SK-N-SH (cell line): ENCODE measurements at regions not wholly inside any gene's neighbourhood (a gene's known extent, or its start where the extent isn't known, plus 50 kb on each side); places are given as distances from the start of the nearest gene placed in this dataset.

Source experiments
- CTCF ChIA-PET: fragments of 300-600, 350-600 bp; formaldehyde crosslinking; extraction: SDS; loops from one replicate; lab custom pipeline; 2021; lab: Yijun Ruan, JAX
- POLR2A ChIA-PET: fragments of 350-600 bp; sonication (Branson Sonifier 250); formaldehyde crosslinking; extraction: SDS; loops from one replicate; lab custom pipeline; 2020; ENCODE audit warnings: antibody characterized with exemption, inconsistent platforms; lab: Yijun Ruan, JAX
- DNase-seq: peaks from one replicate; pipeline ENCODE4 v3.0.0; 2012
- H2AFZ ChIP-seq: fragments of 200-600 bp; sonication (generic); 2 replicates; pipeline ENCODE4 v1.8.1; 2016; ENCODE audit warnings: antibody characterized with exemption, mild to moderate bottlenecking, low read depth
- H3F3A ChIP-seq: fragments of 200-600 bp; sonication (generic); replicated peaks from 2 replicates; pipeline ENCODE3; 2016; ENCODE audit warnings: antibody characterized with exemption, mild to moderate bottlenecking; ENCODE audit not compliant: insufficient read depth
- H3K27ac ChIP-seq, 2 experiments: fragments of 200-500 bp in 1 of 2; fragments of 200-600 bp in 1 of 2; sonication (Bioruptor generic) in 1 of 2; sonication (generic), shearing (Covaris generic) in 1 of 2; 2 replicates each; pipeline versions ENCODE4 v1.5.1 to v1.6.1; 2014 to 2016; ENCODE audit warnings: low read depth in 2 of 2, inconsistent platforms in 1 of 2, low read length in 1 of 2, mild to moderate bottlenecking in 1 of 2, mixed read lengths in 1 of 2
- H3K27me3 ChIP-seq: fragments of 200-600 bp; sonication (generic), shearing (Covaris generic); 2 replicates; pipeline ENCODE4 v1.6.1; 2016; ENCODE audit warnings: mixed run types; ENCODE audit not compliant: insufficient read depth
- H3K36me3 ChIP-seq, 2 experiments: fragments of 200-500 bp in 1 of 2; fragments of 200-600 bp in 1 of 2; sonication (Bioruptor generic) in 1 of 2; sonication (generic) in 1 of 2; replicated peaks in 1 of 2; 2 replicates each; pipeline versions ENCODE3 to v1.5.1; 2014 to 2016; ENCODE audit warnings: low read length in 1 of 2, mild to moderate bottlenecking in 1 of 2; ENCODE audit not compliant: insufficient read depth in 2 of 2, control insufficient read depth in 1 of 2
- H3K4me1 ChIP-seq, 2 experiments: fragments of 200-500 bp in 1 of 2; fragments of 200-600 bp in 1 of 2; sonication (Bioruptor generic) in 1 of 2; sonication (generic), shearing (Covaris generic) in 1 of 2; 2 replicates each; pipeline versions ENCODE4 v1.5.1 to v1.6.1; 2014 to 2016; ENCODE audit warnings: low read depth in 1 of 2, low read length in 1 of 2, mixed run types in 1 of 2; ENCODE audit not compliant: insufficient read depth in 2 of 2, control insufficient read depth in 1 of 2
- H3K4me2 ChIP-seq: fragments of 200-600 bp; sonication (generic), shearing (Covaris generic); 2 replicates; pipeline ENCODE4 v1.6.1; 2017; ENCODE audit warnings: mixed run types
- H3K4me3 ChIP-seq, 2 experiments: fragments of 200-500 bp in 1 of 2; fragments of 200-600 bp in 1 of 2; sonication (Bioruptor generic) in 1 of 2; sonication (generic), shearing (Covaris generic) in 1 of 2; 2 replicates each; pipeline versions ENCODE4 v1.5.1 to v1.8.1; 2014 to 2016; ENCODE audit warnings: low read depth in 2 of 2, inconsistent platforms in 1 of 2, low read length in 1 of 2, mild to moderate bottlenecking in 1 of 2, mixed read lengths in 1 of 2, moderate library complexity in 1 of 2
- H3K79me2 ChIP-seq: fragments of 200-600 bp; sonication (generic); 2 replicates; pipeline ENCODE4 v1.8.1; 2017; ENCODE audit warnings: mild to moderate bottlenecking; ENCODE audit not compliant: insufficient read depth
- H3K9ac ChIP-seq: fragments of 200-600 bp; sonication (generic); 2 replicates; pipeline ENCODE4 v1.6.1; 2017; ENCODE audit warnings: mixed run types
- H3K9me2 ChIP-seq: fragments of 200-600 bp; sonication (generic); 2 replicates; pipeline ENCODE4 v1.6.1; 2017; ENCODE audit warnings: mixed run types
- H3K9me3 ChIP-seq: fragments of 200-600 bp; sonication (generic); 2 replicates; pipeline ENCODE4 v1.6.1; 2017; ENCODE audit warnings: mixed run types, mild to moderate bottlenecking, moderate library complexity
- H4K20me1 ChIP-seq: fragments of 200-600 bp; sonication (generic); 2 replicates; pipeline ENCODE4 v1.6.1; 2017; ENCODE audit warnings: mild to moderate bottlenecking, mixed run types; ENCODE audit not compliant: insufficient read depth
- CHD2 ChIP-seq: fragments of 150-350 bp; IDR thresholded peaks from 2 replicates; pipeline ENCODE4 v1.6.1; 2018; ENCODE audit warnings: low read length; ENCODE audit not compliant: partially characterized antibody
- FOXJ3 ChIP-seq: sonication (generic); formaldehyde crosslinking; IDR thresholded peaks from 2 replicates; pipeline ENCODE4 v1.5.1; 2020; ENCODE audit warnings: mild to moderate bottlenecking, missing genetic modification reagents
- JUND ChIP-seq: IDR thresholded peaks from 2 replicates; pipeline ENCODE4 v1.4.0; 2012
- NRF1 ChIP-seq: IDR thresholded peaks from 2 replicates; pipeline ENCODE4 v1.6.1; 2012; ENCODE audit warnings: low read depth, mild to moderate bottlenecking, low read length
- POLR2AphosphoS5 ChIP-seq: IDR thresholded peaks from 2 replicates; pipeline ENCODE4 v1.6.1; 2012; ENCODE audit warnings: low read depth, low read length
- REST ChIP-seq: IDR thresholded peaks from 2 replicates; pipeline ENCODE4 v1.6.1; 2012; ENCODE audit warnings: mild to moderate bottlenecking, low read depth, low read length, moderate library complexity
- TAF1 ChIP-seq: IDR thresholded peaks from 2 replicates; pipeline ENCODE4 v1.6.1; 2012; ENCODE audit warnings: low read depth, mild to moderate bottlenecking, low read length, moderate library complexity, borderline replicate concordance
- TEAD4 ChIP-seq: IDR thresholded peaks from 2 replicates; pipeline ENCODE4 v1.4.0; 2012; ENCODE audit warnings: mild to moderate bottlenecking, borderline replicate concordance; ENCODE audit not compliant: insufficient read depth
- USF1 ChIP-seq: IDR thresholded peaks from 2 replicates; pipeline ENCODE4 v1.4.0; 2012; ENCODE audit warnings: low read depth, borderline replicate concordance
- ZBTB33 ChIP-seq: IDR thresholded peaks from 2 replicates; pipeline ENCODE4 v1.4.0; 2012; ENCODE audit warnings: low read depth, borderline replicate concordance
- WGBS: methylation state at CpG from one replicate; pipeline ENCODE4 v1.1.6; 2017; ENCODE audit warnings: low lambda C conversion rate; 5-methylcytosine and 5-hydroxymethylcytosine counted together
- TF ChIP-seq, protein P1 (sequence below): IDR thresholded peaks from 2 replicates; pipeline ENCODE4; 2012
- TF ChIP-seq, protein P2 (sequence below): fragments of 200-600 bp; sonication (generic); IDR thresholded peaks from 2 replicates; pipeline ENCODE4 v1.6.1; 2017; ENCODE audit warnings: antibody characterized with exemption, mild to moderate bottlenecking, moderate library complexity

GRCh38 chrX:36947214-36947613, 61.0 kb upstream of the FAM47C start (continued):
- TF ChIP-seq REST (no peak), TEAD4 (no peak)
- TF ChIP-seq, all 33 proteins: peak for 0

- Histone ChIP-seq H4K20me1 (no peaks in the 10 kb centered on the region), H3K9me2 (no peaks in the 10 kb centered on the region), H3K36me3 (no peaks in the 10 kb centered on the region), H3K4me1 (no peaks in the 10 kb centered on the region), H3K79me2 (no peaks in the 10 kb centered on the region), H3K9me3 (no peaks in the 10 kb centered on the region), H3K27ac (no peak overlapping the region), H3K4me2 (no peak overlapping the region), H3F3A (no peaks in the 10 kb centered on the region), H2AFZ (no peak overlapping the region)
- ChIA-PET CTCF (interaction anchor here (0.9 to 1.7 kb wide), 2 partner anchors 11 to 1060 kb away, joined by 3 to 4 read pairs; no protein-coding TSS in a partner anchor), POLR2A (interaction anchor here (0.6 kb wide), 1 partner anchor 26 kb away, joined by 4 read pairs; no protein-coding TSS in a partner anchor)
- no peak for DNase-seq
- 2% methylated on average over 4 of the region's 4 CpGs for WGBS
- no peak for TF ChIP-seq ZBTB33
- TF ChIP-seq, protein P1, sequence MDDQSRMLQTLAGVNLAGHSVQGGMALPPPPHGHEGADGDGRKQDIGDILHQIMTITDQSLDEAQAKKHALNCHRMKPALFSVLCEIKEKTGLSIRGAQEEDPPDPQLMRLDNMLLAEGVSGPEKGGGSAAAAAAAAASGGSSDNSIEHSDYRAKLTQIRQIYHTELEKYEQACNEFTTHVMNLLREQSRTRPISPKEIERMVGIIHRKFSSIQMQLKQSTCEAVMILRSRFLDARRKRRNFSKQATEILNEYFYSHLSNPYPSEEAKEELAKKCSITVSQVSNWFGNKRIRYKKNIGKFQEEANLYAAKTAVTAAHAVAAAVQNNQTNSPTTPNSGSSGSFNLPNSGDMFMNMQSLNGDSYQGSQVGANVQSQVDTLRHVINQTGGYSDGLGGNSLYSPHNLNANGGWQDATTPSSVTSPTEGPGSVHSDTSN, result no peak
- TF ChIP-seq, protein P2, sequence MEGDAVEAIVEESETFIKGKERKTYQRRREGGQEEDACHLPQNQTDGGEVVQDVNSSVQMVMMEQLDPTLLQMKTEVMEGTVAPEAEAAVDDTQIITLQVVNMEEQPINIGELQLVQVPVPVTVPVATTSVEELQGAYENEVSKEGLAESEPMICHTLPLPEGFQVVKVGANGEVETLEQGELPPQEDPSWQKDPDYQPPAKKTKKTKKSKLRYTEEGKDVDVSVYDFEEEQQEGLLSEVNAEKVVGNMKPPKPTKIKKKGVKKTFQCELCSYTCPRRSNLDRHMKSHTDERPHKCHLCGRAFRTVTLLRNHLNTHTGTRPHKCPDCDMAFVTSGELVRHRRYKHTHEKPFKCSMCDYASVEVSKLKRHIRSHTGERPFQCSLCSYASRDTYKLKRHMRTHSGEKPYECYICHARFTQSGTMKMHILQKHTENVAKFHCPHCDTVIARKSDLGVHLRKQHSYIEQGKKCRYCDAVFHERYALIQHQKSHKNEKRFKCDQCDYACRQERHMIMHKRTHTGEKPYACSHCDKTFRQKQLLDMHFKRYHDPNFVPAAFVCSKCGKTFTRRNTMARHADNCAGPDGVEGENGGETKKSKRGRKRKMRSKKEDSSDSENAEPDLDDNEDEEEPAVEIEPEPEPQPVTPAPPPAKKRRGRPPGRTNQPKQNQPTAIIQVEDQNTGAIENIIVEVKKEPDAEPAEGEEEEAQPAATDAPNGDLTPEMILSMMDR, result no peak
- TF ChIP-seq JUND, result no peak
- no peak for TF ChIP-seq TAF1
- TF ChIP-seq USF1, result no peak
- no peak for TF ChIP-seq NRF1
- no peak for TF ChIP-seq CHD2
- TF ChIP-seq POLR2AphosphoS5, result no peak
- TF ChIP-seq FOXJ3 (CRISPR knock-in tag), result no peak
- TF ChIP-seq TEAD4, result no peak
- TF ChIP-seq, all 33 proteins: peak for 0
- Histone ChIP-seq H3K27me3 (no peaks in the 10 kb centered on the region), H3K4me3 (no peak overlapping the region), H3K9ac (no peak overlapping the region)
Measured at GRCh38 chrX:36950495-36951253, 57.5 kb upstream of the FAM47C start.
